Common myeloid progenitor, CD34-positive (primary cell): ENCODE measurements at regions not wholly inside any gene's neighbourhood (a gene's known extent, or its start where the extent isn't known, plus 50 kb on each side); places are given as distances from the start of the nearest gene placed in this dataset.

Experiments
- CTCF ChIA-PET: fragments of 350-600 bp; sonication (Branson Sonifier 250); formaldehyde crosslinking; loops from one replicate; lab custom pipeline; 2021; ENCODE audit warnings: antibody characterized with exemption; lab: Charles Lee
- POLR2A ChIA-PET: fragments of 350-600 bp; sonication (Branson Sonifier 250); formaldehyde crosslinking; loops from one replicate; lab custom pipeline; 2021; ENCODE audit warnings: antibody characterized with exemption; lab: Charles Lee
- DNase-seq, 3 donors: peaks; one replicate each; pipeline versions ENCODE4 v3.0.0 to v3.0.0-alpha.2; 2013
- H3K27ac ChIP-seq, 2 experiments: 1 replicate in 1 of 2; 2 replicates in 1 of 2; pipeline ENCODE4 v1.7.0; 2013; ENCODE audit warnings: inconsistent platforms in 2 of 2, low read length in 2 of 2, mild to moderate bottlenecking in 2 of 2, low read depth in 1 of 2, moderate library complexity in 1 of 2; ENCODE audit not compliant: severe bottlenecking in 2 of 2, insufficient read depth in 1 of 2, poor library complexity in 1 of 2
- H3K27me3 ChIP-seq, 5 experiments: replicated peaks in 2 of 5; 1 replicate in 3 of 5; 2 replicates in 2 of 5; pipeline versions ENCODE4 v1.6.1 to v1.7.0; 2013; ENCODE audit warnings: low read length in 4 of 5, mild to moderate bottlenecking in 2 of 5, moderate library complexity in 2 of 5, inconsistent platforms in 1 of 5; ENCODE audit not compliant: insufficient read depth in 5 of 5, control insufficient read depth in 4 of 5
- H3K36me3 ChIP-seq, 4 experiments: 1 replicate in 2 of 4; 2 replicates in 2 of 4; pipeline versions ENCODE4 v1.6.1 to v1.7.0; 2013; ENCODE audit warnings: low read length in 3 of 4, control low read depth in 1 of 4, mild to moderate bottlenecking in 1 of 4; ENCODE audit not compliant: control insufficient read depth in 4 of 4, insufficient read depth in 4 of 4
- H3K4me1 ChIP-seq, 4 experiments: 1 replicate in 3 of 4; 2 replicates in 1 of 4; pipeline versions ENCODE4 v1.6.1 to v1.7.1; 2013; ENCODE audit warnings: low read length in 3 of 4, mild to moderate bottlenecking in 3 of 4, control low read depth in 1 of 4, inconsistent platforms in 1 of 4, moderate library complexity in 1 of 4; ENCODE audit not compliant: control insufficient read depth in 4 of 4, insufficient read depth in 4 of 4; ENCODE audit errors: control extremely low read depth in 1 of 4
- H3K4me3 ChIP-seq, 7 experiments: 1 replicate in 4 of 7; 2 replicates in 3 of 7; pipeline versions ENCODE4 v1.5.1 to v1.7.0; 2013; ENCODE audit warnings: mild to moderate bottlenecking in 7 of 7, low read length in 6 of 7, moderate library complexity in 6 of 7, inconsistent platforms in 2 of 7, low read depth in 2 of 7, control low read depth in 1 of 7; ENCODE audit not compliant: insufficient read depth in 4 of 7, control insufficient read depth in 1 of 7; ENCODE audit errors: extremely low read depth in 1 of 7
- H3K9me3 ChIP-seq, 5 experiments: 1 replicate in 4 of 5; 2 replicates in 1 of 5; pipeline versions ENCODE4 v1.6.1 to v1.7.1; 2013; ENCODE audit warnings: low read length in 4 of 5, mild to moderate bottlenecking in 2 of 5, inconsistent platforms in 1 of 5, low read depth in 1 of 5, moderate library complexity in 1 of 5; ENCODE audit not compliant: control insufficient read depth in 4 of 5, insufficient read depth in 2 of 5; ENCODE audit errors: control extremely low read depth in 1 of 5
- WGBS: methylation state at CpG from one replicate; pipeline ENCODE4 v1.1.5; 2013; ENCODE audit not compliant: insufficient coverage; 5-methylcytosine and 5-hydroxymethylcytosine counted together

- H3K27me3 ChIP-seq, result no peaks in the 10 kb centered on the region
- ChIA-PET CTCF (interaction anchor here (0.9 to 2.5 kb wide), 6 partner anchors 9 to 149 kb away, joined by 3 to 6 read pairs (median 4); no protein-coding TSS in a partner anchor), POLR2A (no interaction called here)
- no peaks in the 10 kb centered on the region for H3K9me3 ChIP-seq
- no peak overlapping the region for H3K4me3 ChIP-seq
- H3K4me1 ChIP-seq, result peaks cover 0 to 23% (median 8%) of the 10 kb centered on the region in 4 experiments
- no peak overlapping the region for H3K27ac ChIP-seq
- DNase-seq, result no peak
- no peaks in the 10 kb centered on the region for H3K36me3 ChIP-seq
- WGBS, result 96% methylated on average over 17 of the region's 17 CpGs
Measured at GRCh38 chr3:13240928-13241618, 167.8 kb upstream of the IQSEC1 start.

DNA sequence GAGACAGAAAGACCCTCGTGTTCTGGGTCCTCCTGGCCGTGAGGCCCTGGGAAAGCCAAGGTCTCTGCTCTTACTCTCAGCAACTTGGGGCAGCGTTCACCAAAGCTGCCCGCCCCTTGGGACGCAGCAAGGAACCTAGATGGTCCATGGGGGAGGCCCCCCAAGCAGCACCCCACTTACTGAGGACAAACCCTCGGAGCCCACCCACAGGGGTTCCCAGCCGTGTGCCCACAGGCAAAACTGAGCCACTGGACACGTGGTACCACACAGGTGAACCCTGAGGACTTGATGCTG, 166.2 kb upstream of the IQSEC1 start:
- H3K9me3 ChIP-seq, result no peaks in the 10 kb centered on the region
- H3K4me3 ChIP-seq, result no peak overlapping the region
- H3K27ac ChIP-seq, result no peak overlapping the region
- ChIA-PET CTCF (no interaction called here), POLR2A (no interaction called here)
- DNase-seq, result no peak
- WGBS, result 91% methylated on average over 6 of the region's 8 CpGs
- H3K36me3 ChIP-seq, result no peaks in the 10 kb centered on the region
- H3K4me1 ChIP-seq, result peaks cover 2 to 24% (median 15%) of the 10 kb centered on the region in 4 experiments
- no peaks in the 10 kb centered on the region for H3K27me3 ChIP-seq

- H3K4me3 ChIP-seq, result no peak overlapping the region
- no peak for DNase-seq
- peaks cover 2 to 29% (median 21%) of the 10 kb centered on the region in 4 experiments for H3K4me1 ChIP-seq
- no peaks in the 10 kb centered on the region for H3K9me3 ChIP-seq
- no peak overlapping the region for H3K27ac ChIP-seq
- ChIA-PET CTCF (interaction anchor here (1.0 kb wide), 1 partner anchor 22 kb away, joined by 3 read pairs; no protein-coding TSS in a partner anchor), POLR2A (interaction anchor here (0.6 kb wide), 1 partner anchor 232 kb away, joined by 3 read pairs; no protein-coding TSS in a partner anchor)
- H3K27me3 ChIP-seq, result no peaks in the 10 kb centered on the region
- H3K36me3 ChIP-seq, result no peaks in the 10 kb centered on the region
- 96% methylated on average over 16 of the region's 18 CpGs for WGBS
Measured at GRCh38 chr3:13238687-13239466, 165.6 kb upstream of the IQSEC1 start.

- no peak for DNase-seq
- ChIA-PET POLR2A (no interaction called here), CTCF (interaction anchor here (0.8 to 1.0 kb wide), 2 partner anchors 23 kb away, joined by 3 read pairs; no protein-coding TSS in a partner anchor)
- Histone ChIP-seq H3K4me3 (no peak overlapping the region), H3K27ac (no peak overlapping the region), H3K4me1 (peaks cover 2 to 28% (median 26%) of the 10 kb centered on the region in 4 experiments), H3K9me3 (no peaks in the 10 kb centered on the region), H3K27me3 (no peaks in the 10 kb centered on the region), H3K36me3 (no peaks in the 10 kb centered on the region)
- WGBS, result 92% methylated on average over 15 of the region's 18 CpGs
Measured at GRCh38 chr3:13237776-13238490, 164.7 kb upstream of the IQSEC1 start.

- no peak overlapping the region for H3K27ac ChIP-seq
- H3K9me3 ChIP-seq, result no peaks in the 10 kb centered on the region
- 94% methylated on average over 8 of the region's 14 CpGs for WGBS
- peaks cover 0 to 4% (median 0%) of the 10 kb centered on the region in 5 experiments for H3K27me3 ChIP-seq
- no peak overlapping the region for H3K4me3 ChIP-seq
- DNase-seq, result no peak
- ChIA-PET CTCF (no interaction called here), POLR2A (no interaction called here)
- H3K4me1 ChIP-seq, result peaks cover 2 to 28% (median 26%) of the 10 kb centered on the region in 4 experiments
- no peaks in the 10 kb centered on the region for H3K36me3 ChIP-seq
Measured at GRCh38 chr3:13236557-13237173, 163.4 kb upstream of the IQSEC1 start.

- peaks cover 0 to 4% (median 0%) of the 10 kb centered on the region in 5 experiments for H3K27me3 ChIP-seq
Measured at GRCh38 chr3:13235897-13236296, 162.7 kb upstream of the IQSEC1 start.

More at GRCh38 chr3:13235897-13236296, 162.7 kb upstream of the IQSEC1 start:
- POLR2A ChIA-PET, result no interaction called here
- DNase-seq, result no peak
- CTCF ChIA-PET, result no interaction called here
- 84% methylated on average over 11 of the region's 11 CpGs for WGBS
- H3K4me3 ChIP-seq, result no peak overlapping the region
- peaks cover 2 to 28% (median 26%) of the 10 kb centered on the region in 4 experiments for H3K4me1 ChIP-seq
- H3K9me3 ChIP-seq, result no peaks in the 10 kb centered on the region
- H3K36me3 ChIP-seq, result no peaks in the 10 kb centered on the region
- H3K27ac ChIP-seq, result no peak overlapping the region
